SK-N-SH (cell line): ENCODE measurements at regions not wholly inside any gene's neighbourhood (a gene's known extent, or its start where the extent isn't known, plus 50 kb on each side); places are given as distances from the start of the nearest gene placed in this dataset.

Source experiments
- CTCF ChIA-PET: fragments of 300-600, 350-600 bp; formaldehyde crosslinking; extraction: SDS; loops from one replicate; lab custom pipeline; 2021; lab: Yijun Ruan, JAX
- POLR2A ChIA-PET: fragments of 350-600 bp; sonication (Branson Sonifier 250); formaldehyde crosslinking; extraction: SDS; loops from one replicate; lab custom pipeline; 2020; ENCODE audit warnings: antibody characterized with exemption, inconsistent platforms; lab: Yijun Ruan, JAX
- DNase-seq: peaks from one replicate; pipeline ENCODE4 v3.0.0; 2012
- H2AFZ ChIP-seq: fragments of 200-600 bp; sonication (generic); 2 replicates; pipeline ENCODE4 v1.8.1; 2016; ENCODE audit warnings: antibody characterized with exemption, mild to moderate bottlenecking, low read depth
- H3F3A ChIP-seq: fragments of 200-600 bp; sonication (generic); replicated peaks from 2 replicates; pipeline ENCODE3; 2016; ENCODE audit warnings: antibody characterized with exemption, mild to moderate bottlenecking; ENCODE audit not compliant: insufficient read depth
- H3K27ac ChIP-seq, 2 experiments: fragments of 200-500 bp in 1 of 2; fragments of 200-600 bp in 1 of 2; sonication (Bioruptor generic) in 1 of 2; sonication (generic), shearing (Covaris generic) in 1 of 2; 2 replicates each; pipeline versions ENCODE4 v1.5.1 to v1.6.1; 2014 to 2016; ENCODE audit warnings: low read depth in 2 of 2, inconsistent platforms in 1 of 2, low read length in 1 of 2, mild to moderate bottlenecking in 1 of 2, mixed read lengths in 1 of 2
- H3K27me3 ChIP-seq: fragments of 200-600 bp; sonication (generic), shearing (Covaris generic); 2 replicates; pipeline ENCODE4 v1.6.1; 2016; ENCODE audit warnings: mixed run types; ENCODE audit not compliant: insufficient read depth
- H3K36me3 ChIP-seq, 2 experiments: fragments of 200-500 bp in 1 of 2; fragments of 200-600 bp in 1 of 2; sonication (Bioruptor generic) in 1 of 2; sonication (generic) in 1 of 2; replicated peaks in 1 of 2; 2 replicates each; pipeline versions ENCODE3 to v1.5.1; 2014 to 2016; ENCODE audit warnings: low read length in 1 of 2, mild to moderate bottlenecking in 1 of 2; ENCODE audit not compliant: insufficient read depth in 2 of 2, control insufficient read depth in 1 of 2
- H3K4me1 ChIP-seq, 2 experiments: fragments of 200-500 bp in 1 of 2; fragments of 200-600 bp in 1 of 2; sonication (Bioruptor generic) in 1 of 2; sonication (generic), shearing (Covaris generic) in 1 of 2; 2 replicates each; pipeline versions ENCODE4 v1.5.1 to v1.6.1; 2014 to 2016; ENCODE audit warnings: low read depth in 1 of 2, low read length in 1 of 2, mixed run types in 1 of 2; ENCODE audit not compliant: insufficient read depth in 2 of 2, control insufficient read depth in 1 of 2
- H3K4me2 ChIP-seq: fragments of 200-600 bp; sonication (generic), shearing (Covaris generic); 2 replicates; pipeline ENCODE4 v1.6.1; 2017; ENCODE audit warnings: mixed run types
- H3K4me3 ChIP-seq, 2 experiments: fragments of 200-500 bp in 1 of 2; fragments of 200-600 bp in 1 of 2; sonication (Bioruptor generic) in 1 of 2; sonication (generic), shearing (Covaris generic) in 1 of 2; 2 replicates each; pipeline versions ENCODE4 v1.5.1 to v1.8.1; 2014 to 2016; ENCODE audit warnings: low read depth in 2 of 2, inconsistent platforms in 1 of 2, low read length in 1 of 2, mild to moderate bottlenecking in 1 of 2, mixed read lengths in 1 of 2, moderate library complexity in 1 of 2
- H3K79me2 ChIP-seq: fragments of 200-600 bp; sonication (generic); 2 replicates; pipeline ENCODE4 v1.8.1; 2017; ENCODE audit warnings: mild to moderate bottlenecking; ENCODE audit not compliant: insufficient read depth
- H3K9ac ChIP-seq: fragments of 200-600 bp; sonication (generic); 2 replicates; pipeline ENCODE4 v1.6.1; 2017; ENCODE audit warnings: mixed run types
- H3K9me2 ChIP-seq: fragments of 200-600 bp; sonication (generic); 2 replicates; pipeline ENCODE4 v1.6.1; 2017; ENCODE audit warnings: mixed run types
- H3K9me3 ChIP-seq: fragments of 200-600 bp; sonication (generic); 2 replicates; pipeline ENCODE4 v1.6.1; 2017; ENCODE audit warnings: mixed run types, mild to moderate bottlenecking, moderate library complexity
- H4K20me1 ChIP-seq: fragments of 200-600 bp; sonication (generic); 2 replicates; pipeline ENCODE4 v1.6.1; 2017; ENCODE audit warnings: mild to moderate bottlenecking, mixed run types; ENCODE audit not compliant: insufficient read depth
- CHD2 ChIP-seq: fragments of 150-350 bp; IDR thresholded peaks from 2 replicates; pipeline ENCODE4 v1.6.1; 2018; ENCODE audit warnings: low read length; ENCODE audit not compliant: partially characterized antibody
- ELF1 ChIP-seq: IDR thresholded peaks from 2 replicates; pipeline ENCODE4 v1.4.0; 2012
- NFIC ChIP-seq: IDR thresholded peaks from 2 replicates; pipeline ENCODE4 v1.4.0; 2012; ENCODE audit warnings: borderline replicate concordance
- NRF1 ChIP-seq: IDR thresholded peaks from 2 replicates; pipeline ENCODE4 v1.6.1; 2012; ENCODE audit warnings: low read depth, mild to moderate bottlenecking, low read length
- PBX3 ChIP-seq: IDR thresholded peaks from 2 replicates; pipeline ENCODE4; 2012
- POLR2AphosphoS5 ChIP-seq: IDR thresholded peaks from 2 replicates; pipeline ENCODE4 v1.6.1; 2012; ENCODE audit warnings: low read depth, low read length
- REST ChIP-seq: IDR thresholded peaks from 2 replicates; pipeline ENCODE4 v1.6.1; 2012; ENCODE audit warnings: mild to moderate bottlenecking, low read depth, low read length, moderate library complexity
- TCF12 ChIP-seq: IDR thresholded peaks from 2 replicates; pipeline ENCODE4 v1.4.0; 2012
- WGBS: methylation state at CpG from one replicate; pipeline ENCODE4 v1.1.6; 2017; ENCODE audit warnings: low lambda C conversion rate; 5-methylcytosine and 5-hydroxymethylcytosine counted together

DNA sequence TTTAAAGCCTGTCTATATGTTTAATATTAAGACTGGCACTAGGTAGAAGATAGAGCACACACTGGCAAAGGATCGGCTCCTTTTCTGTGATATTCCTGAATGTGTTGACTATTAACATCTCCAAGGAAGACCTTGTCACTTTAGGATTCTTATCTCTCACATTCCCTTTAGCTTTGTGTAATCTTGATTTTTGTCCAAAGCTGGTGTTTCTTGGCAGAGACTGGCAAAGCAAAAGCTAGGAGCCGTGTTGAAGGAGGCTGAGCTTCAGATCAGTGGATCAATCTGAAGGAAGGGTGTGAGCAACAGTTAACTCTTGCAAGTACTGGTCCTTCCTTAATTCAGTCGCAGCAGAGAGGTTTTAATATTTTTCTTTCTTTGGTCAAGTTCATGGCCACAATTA, 830.4 kb upstream of the ZNF608 start:
- TF ChIP-seq REST = no peak
- TF ChIP-seq NFIC = peak; percentile 32; the same call in 1 of the 2 replicates
- 0 out of 2 replicates have a peak, but pooled peaks have one; percentile 6 for TF ChIP-seq TCF12
- Histone ChIP-seq H3K27ac (peak overlapping the region in 1 of 2 experiments; percentile 90; a peak in 2 of 4 replicates), H3K4me1 (peaks cover 0 to 14% of the 10 kb centered on the region in 2 experiments; a peak in 2 of 4 replicates), H3K4me2 (no peak overlapping the region), H3K4me3 (no peak overlapping the region), H3K9ac (no peak overlapping the region), H4K20me1 (no peaks in the 10 kb centered on the region), H2AFZ (no peak overlapping the region), H3K27me3 (no peaks in the 10 kb centered on the region), H3K79me2 (no peaks in the 10 kb centered on the region), H3K9me2 (no peaks in the 10 kb centered on the region), H3K9me3 (no peaks in the 10 kb centered on the region), H3F3A (no peaks in the 10 kb centered on the region), H3K36me3 (no peaks in the 10 kb centered on the region)
- WGBS = 55% methylated on average over 3 of the region's 3 CpGs
- DNase-seq = no peak
- ChIA-PET POLR2A (interaction anchor here (0.8 to 2.9 kb wide), 3 partner anchors 92 to 164 kb away, joined by 4 to 15 read pairs (median 4); no protein-coding TSS in a partner anchor), CTCF (interaction anchor here (0.6 to 2.3 kb wide), 4 partner anchors 10 to 1905 kb away, joined by 3 to 7 read pairs (median 5); partner anchors contain the start of gene PHAX)

DNA sequence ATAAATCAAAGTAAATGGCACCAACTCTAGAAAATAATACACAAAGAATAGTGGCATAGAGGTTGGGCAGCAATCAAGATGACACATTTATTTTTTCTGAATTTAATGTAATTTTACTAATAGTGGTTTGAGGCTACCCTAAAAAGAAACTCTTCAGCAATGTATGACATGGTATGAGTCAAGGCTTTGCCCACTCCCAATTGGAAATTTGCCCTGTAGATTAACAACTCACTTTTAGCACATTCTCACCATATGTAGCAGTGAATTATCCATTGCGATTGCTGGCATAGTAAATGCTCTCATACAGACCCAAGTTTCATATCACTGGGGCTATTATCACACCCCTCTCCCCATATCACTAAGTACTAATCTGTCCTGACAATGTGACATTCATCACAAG, 832.1 kb upstream of the ZNF608 start:
- no peak overlapping the region for H3K9ac ChIP-seq
- no peak overlapping the region for H3K4me2 ChIP-seq
- H3K9me2 ChIP-seq = no peaks in the 10 kb centered on the region
- no peaks in the 10 kb centered on the region for H3K9me3 ChIP-seq
- H3K4me3 ChIP-seq = no peak overlapping the region
- H3K27ac ChIP-seq = no peak overlapping the region
- no peaks in the 10 kb centered on the region for H3K79me2 ChIP-seq
- H3F3A ChIP-seq = no peaks in the 10 kb centered on the region
- H2AFZ ChIP-seq = no peak overlapping the region
- no peak for DNase-seq
- no peak for TF ChIP-seq POLR2AphosphoS5
- no peak for TF ChIP-seq CHD2
- no peak for TF ChIP-seq PBX3
- no peak for TF ChIP-seq ELF1
- TF ChIP-seq NRF1 = no peak
- H4K20me1 ChIP-seq = no peaks in the 10 kb centered on the region
- H3K4me1 ChIP-seq = peaks cover 0 to 14% of the 10 kb centered on the region in 2 experiments; a peak in 2 of 4 replicates
- POLR2A ChIA-PET = no interaction called here
- no peaks in the 10 kb centered on the region for H3K27me3 ChIP-seq
- WGBS = 86% methylated on average over 1 of the region's 1 CpG
- CTCF ChIA-PET = no interaction called here
- no peaks in the 10 kb centered on the region for H3K36me3 ChIP-seq
